ENCODE measurements at regions not wholly inside any gene's neighbourhood (a gene's known extent, or its start where the extent isn't known, plus 50 kb on each side); places are given as distances from the start of the nearest gene placed in this dataset.
"Not testable (repeated sequence)": the region's sequence is repeated elsewhere in the genome, so short reads cannot be mapped to it uniquely, and the experiment has no call there.

GRCh38 chr6:125380474-125380873 lies 78.7 kb upstream of the HDDC2 start:
- ATAC-seq (ENCODE audit: low read depth) (no peak), DNase-seq (ENCODE audit: low spot score in 2 of 2) (no peak)
- no peak overlapping the region for H3K27ac Mint-ChIP-seq
- H3K4me3 Mint-ChIP-seq, result no peak overlapping the region
- H3K9me3 Mint-ChIP-seq, result no peaks in the 10 kb centered on the region
- peaks cover 12% of the 10 kb centered on the region for H3K27me3 Mint-ChIP-seq
- no peaks in the 10 kb centered on the region for H3K4me1 Mint-ChIP-seq
- no peaks in the 10 kb centered on the region for H3K36me3 Mint-ChIP-seq

GRCh38 chr6:125386337-125386736 lies 84.6 kb upstream of the HDDC2 start:
- not testable (repeated sequence) for H3K4me1 Mint-ChIP-seq; DNase-seq (ENCODE audit: low spot score in 2 of 2); H3K9me3 Mint-ChIP-seq; H3K27ac Mint-ChIP-seq; ATAC-seq (ENCODE audit: low read depth); H3K4me3 Mint-ChIP-seq; H3K36me3 Mint-ChIP-seq
- peaks cover 12% of the 10 kb centered on the region for H3K27me3 Mint-ChIP-seq

- no peak for ATAC-seq (ENCODE audit: low read depth)
- Mint-ChIP-seq H3K27ac (no peak overlapping the region), H3K36me3 (no peaks in the 10 kb centered on the region), H3K27me3 (peaks cover 9% of the 10 kb centered on the region), H3K9me3 (peaks cover 2% of the 10 kb centered on the region), H3K4me3 (no peak overlapping the region), H3K4me1 (peaks cover 10% of the 10 kb centered on the region)
- no peak for DNase-seq (ENCODE audit: low spot score in 2 of 2)
Measured at GRCh38 chr6:125392682-125393081, 90.9 kb upstream of the HDDC2 start.

GRCh38 chr6:125393449-125393858 lies 91.7 kb upstream of the HDDC2 start:
- peaks cover 12% of the 10 kb centered on the region for H3K27me3 Mint-ChIP-seq
- H3K4me3 Mint-ChIP-seq, result no peak overlapping the region
- no peak for DNase-seq (ENCODE audit: low spot score in 2 of 2)
- peaks cover 10% of the 10 kb centered on the region for H3K4me1 Mint-ChIP-seq
- H3K27ac Mint-ChIP-seq, result no peak overlapping the region
- ATAC-seq (ENCODE audit: low read depth), result no peak
- H3K9me3 Mint-ChIP-seq, result peaks cover 2% of the 10 kb centered on the region
- no peaks in the 10 kb centered on the region for H3K36me3 Mint-ChIP-seq

GRCh38 chr6:125406741-125407140 lies 105.0 kb upstream of the HDDC2 start:
- H3K27me3 Mint-ChIP-seq, result peaks cover 4% of the 10 kb centered on the region
- DNase-seq (ENCODE audit: low spot score in 2 of 2), result no peak
- H3K4me3 Mint-ChIP-seq, result no peak overlapping the region
- H3K36me3 Mint-ChIP-seq, result no peaks in the 10 kb centered on the region
- ATAC-seq (ENCODE audit: low read depth), result no peak
- H3K4me1 Mint-ChIP-seq, result no peaks in the 10 kb centered on the region
- peaks cover 3% of the 10 kb centered on the region for H3K9me3 Mint-ChIP-seq
- no peak overlapping the region for H3K27ac Mint-ChIP-seq

- Mint-ChIP-seq H3K27ac (no peak overlapping the region), H3K9me3 (peaks cover 3% of the 10 kb centered on the region), H3K36me3 (no peaks in the 10 kb centered on the region), H3K4me1 (no peaks in the 10 kb centered on the region), H3K27me3 (peaks cover under 1% of the 10 kb centered on the region), H3K4me3 (no peak overlapping the region)
- DNase-seq (ENCODE audit: low spot score in 2 of 2) (no peak), ATAC-seq (ENCODE audit: low read depth) (no peak)
Measured at GRCh38 chr6:125414507-125414906, 112.7 kb upstream of the HDDC2 start.

- H3K4me3 Mint-ChIP-seq, result no peak overlapping the region
- ATAC-seq (ENCODE audit: low read depth) (no peak), DNase-seq (ENCODE audit: low spot score in 2 of 2) (no peak)
- no peak overlapping the region for H3K27ac Mint-ChIP-seq
- peaks cover 1% of the 10 kb centered on the region for H3K9me3 Mint-ChIP-seq
- H3K36me3 Mint-ChIP-seq, result no peaks in the 10 kb centered on the region
- no peaks in the 10 kb centered on the region for H3K27me3 Mint-ChIP-seq
- H3K4me1 Mint-ChIP-seq, result no peaks in the 10 kb centered on the region
Measured at GRCh38 chr6:125415913-125416312, 114.1 kb upstream of the HDDC2 start.

GRCh38 chr6:125421836-125422235 lies 120.1 kb upstream of the HDDC2 start:
- H3K4me1 Mint-ChIP-seq, result no peaks in the 10 kb centered on the region
- no peak overlapping the region for H3K27ac Mint-ChIP-seq
- ATAC-seq (ENCODE audit: low read depth), result no peak
- no peaks in the 10 kb centered on the region for H3K27me3 Mint-ChIP-seq
- H3K9me3 Mint-ChIP-seq, result no peaks in the 10 kb centered on the region
- no peaks in the 10 kb centered on the region for H3K36me3 Mint-ChIP-seq
- DNase-seq (ENCODE audit: low spot score in 2 of 2), result no peak
- H3K4me3 Mint-ChIP-seq, result no peak overlapping the region

- ATAC-seq (ENCODE audit: low read depth), result no peak
- no peaks in the 10 kb centered on the region for H3K4me1 Mint-ChIP-seq
Measured at GRCh38 chr6:125423047-125423446, 121.3 kb upstream of the HDDC2 start.

GRCh38 chr6:125431971-125432370 lies 130.2 kb upstream of the HDDC2 start:
- H3K4me3 Mint-ChIP-seq, result no peak overlapping the region
- H3K27ac Mint-ChIP-seq, result no peak overlapping the region
- peaks cover 7% of the 10 kb centered on the region for H3K27me3 Mint-ChIP-seq
- no peak for DNase-seq (ENCODE audit: low spot score in 2 of 2)
- no peaks in the 10 kb centered on the region for H3K36me3 Mint-ChIP-seq
- H3K4me1 Mint-ChIP-seq, result no peaks in the 10 kb centered on the region
- H3K9me3 Mint-ChIP-seq, result peaks cover 2% of the 10 kb centered on the region
- no peak for ATAC-seq (ENCODE audit: low read depth)

More at GRCh38 chr6:125423047-125423446, 121.3 kb upstream of the HDDC2 start:
- Mint-ChIP-seq H3K27ac (no peak overlapping the region), H3K27me3 (peaks cover 3% of the 10 kb centered on the region), H3K9me3 (no peaks in the 10 kb centered on the region), H3K4me3 (no peak overlapping the region), H3K36me3 (no peaks in the 10 kb centered on the region)
- DNase-seq (ENCODE audit: low spot score in 2 of 2), result no peak

- Mint-ChIP-seq H3K27me3 (peaks cover 7% of the 10 kb centered on the region), H3K27ac (no peak overlapping the region), H3K4me3 (no peak overlapping the region), H3K4me1 (no peaks in the 10 kb centered on the region), H3K9me3 (peaks cover 2% of the 10 kb centered on the region), H3K36me3 (no peaks in the 10 kb centered on the region)
- DNase-seq (ENCODE audit: low spot score in 2 of 2), result no peak
- no peak for ATAC-seq (ENCODE audit: low read depth)
Measured at GRCh38 chr6:125432963-125433362, 131.2 kb upstream of the HDDC2 start.

- Mint-ChIP-seq H3K4me3 (no peak overlapping the region), H3K36me3 (no peaks in the 10 kb centered on the region), H3K27me3 (peaks cover 5% of the 10 kb centered on the region), H3K9me3 (peaks cover 1% of the 10 kb centered on the region), H3K27ac (no peak overlapping the region), H3K4me1 (no peaks in the 10 kb centered on the region)
- ATAC-seq (ENCODE audit: low read depth) (no peak), DNase-seq (ENCODE audit: low spot score in 2 of 2) (no peak)
Measured at GRCh38 chr6:125434760-125435159, 133.0 kb upstream of the HDDC2 start.

- H3K27ac Mint-ChIP-seq, result no peak overlapping the region
- no peaks in the 10 kb centered on the region for H3K4me1 Mint-ChIP-seq
- ATAC-seq (ENCODE audit: low read depth) (no peak), DNase-seq (ENCODE audit: low spot score in 2 of 2) (no peak)
- H3K4me3 Mint-ChIP-seq, result no peak overlapping the region
- H3K9me3 Mint-ChIP-seq, result peaks cover 1% of the 10 kb centered on the region
- H3K36me3 Mint-ChIP-seq, result no peaks in the 10 kb centered on the region
- H3K27me3 Mint-ChIP-seq, result peaks cover 2% of the 10 kb centered on the region
Measured at GRCh38 chr6:125439512-125439911, 137.7 kb upstream of the HDDC2 start.

GRCh38 chr6:125444006-125444923 lies 142.5 kb upstream of the HDDC2 start:
- Mint-ChIP-seq H3K36me3 (no peaks in the 10 kb centered on the region), H3K4me1 (peaks cover 2% of the 10 kb centered on the region), H3K9me3 (no peaks in the 10 kb centered on the region), H3K27me3 (peaks cover 8% of the 10 kb centered on the region), H3K4me3 (no peak overlapping the region), H3K27ac (no peak overlapping the region)
- ATAC-seq (ENCODE audit: low read depth), result no peak
- DNase-seq (ENCODE audit: low spot score in 2 of 2), result no peak

GRCh38 chr6:125445054-125445453 lies 143.3 kb upstream of the HDDC2 start:
- ATAC-seq (ENCODE audit: low read depth) (no peak), DNase-seq (ENCODE audit: low spot score in 2 of 2) (no peak)
- H3K27ac Mint-ChIP-seq, result no peak overlapping the region
- no peaks in the 10 kb centered on the region for H3K9me3 Mint-ChIP-seq
- no peaks in the 10 kb centered on the region for H3K36me3 Mint-ChIP-seq
- H3K27me3 Mint-ChIP-seq, result peaks cover 8% of the 10 kb centered on the region
- no peak overlapping the region for H3K4me3 Mint-ChIP-seq
- peaks cover 2% of the 10 kb centered on the region for H3K4me1 Mint-ChIP-seq
